ENCODE measurements at regions not wholly inside any gene's neighbourhood (a gene's known extent, or its start where the extent isn't known, plus 50 kb on each side); places are given as distances from the start of the nearest gene placed in this dataset.

DNA sequence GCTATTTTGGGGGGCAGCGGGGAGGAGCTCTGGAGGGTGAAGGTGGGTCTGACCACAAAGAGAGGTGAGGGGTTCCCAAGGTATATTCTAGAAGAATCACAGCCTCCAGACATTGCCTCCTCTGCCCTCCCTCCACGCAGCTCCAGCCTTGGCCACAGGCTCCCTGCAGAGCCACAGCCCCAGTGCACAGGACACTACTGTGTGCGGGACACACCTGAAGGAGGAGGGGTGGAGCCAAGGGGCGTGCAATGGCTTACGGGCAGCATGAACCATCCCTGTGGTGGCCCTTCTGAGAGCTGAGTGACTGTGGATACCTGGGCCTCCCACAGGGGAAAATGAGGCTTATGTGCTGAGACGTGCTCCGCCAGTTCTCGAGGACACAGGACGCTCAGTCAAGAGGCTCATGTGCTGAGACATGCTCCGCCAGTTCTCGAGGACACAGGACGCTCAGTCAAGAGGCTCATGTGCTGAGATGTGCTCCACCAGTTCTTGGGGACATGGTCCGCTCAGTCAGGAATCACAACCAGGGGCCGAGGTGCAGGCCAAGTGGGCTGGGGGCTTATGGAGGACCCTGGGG is 417.3 kb downstream of the SHANK2 start:
- POLR2A ChIA-PET = no interaction called here
- Mint-ChIP-seq H3K36me3 (ENCODE audit: low read depth) (no peaks in the 10 kb centered on the region), H3K27me3 (no peaks in the 10 kb centered on the region), H3K9me3 (no peaks in the 10 kb centered on the region), H3K4me1 (no peaks in the 10 kb centered on the region), H3K27ac (no peak overlapping the region), H3K4me3 (no peak overlapping the region)
- DNase-seq = no peak
- CTCF ChIA-PET = no interaction called here

DNA sequence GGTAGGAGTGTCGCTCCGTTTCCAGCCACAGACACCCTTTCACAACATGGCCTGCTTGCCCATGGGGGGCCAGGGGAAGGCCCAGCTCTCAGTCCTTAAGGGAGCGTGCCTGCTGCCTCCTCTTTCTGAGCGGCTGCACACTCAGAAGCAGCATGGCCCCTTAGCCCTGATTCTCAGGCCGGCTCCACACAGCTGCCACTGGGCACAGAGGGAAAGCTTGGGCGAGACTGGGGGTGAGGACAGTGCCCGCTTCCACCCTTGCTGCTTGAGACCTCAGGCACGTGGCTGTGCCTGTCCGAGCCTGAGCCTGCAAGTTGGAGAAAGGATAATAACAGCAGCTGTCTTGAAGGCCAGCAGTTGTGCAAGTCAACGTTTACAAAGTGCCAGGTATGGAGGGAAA is 416.3 kb downstream of the SHANK2 start:
- POLR2A ChIA-PET = no interaction called here
- Mint-ChIP-seq H3K27me3 (no peaks in the 10 kb centered on the region), H3K4me1 (no peaks in the 10 kb centered on the region), H3K27ac (no peak overlapping the region), H3K4me3 (no peak overlapping the region), H3K9me3 (no peaks in the 10 kb centered on the region), H3K36me3 (ENCODE audit: low read depth) (no peaks in the 10 kb centered on the region)
- no peak for DNase-seq
- CTCF ChIA-PET = no interaction called here

DNA sequence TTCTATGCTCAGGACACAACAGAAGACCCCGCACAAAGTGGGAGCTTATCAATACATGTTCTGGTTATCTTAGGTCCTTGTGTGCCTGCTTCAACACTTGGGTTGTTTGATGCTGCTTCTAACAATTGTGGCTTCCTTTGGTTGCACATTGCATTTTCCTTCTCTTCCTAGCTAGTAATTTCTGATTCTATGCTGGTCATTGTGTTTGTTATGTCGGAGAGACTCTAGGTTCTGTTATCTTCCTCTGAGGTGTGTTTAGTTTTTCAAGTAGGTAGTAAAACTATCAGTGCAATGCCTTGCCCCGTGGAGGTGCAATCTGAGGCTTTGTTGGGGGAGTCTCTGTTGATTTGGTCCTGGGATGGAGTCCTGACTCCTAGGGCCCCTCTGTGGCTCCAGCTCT is 414.2 kb downstream of the SHANK2 start:
- H3K36me3 Mint-ChIP-seq (ENCODE audit: low read depth) = no peaks in the 10 kb centered on the region
- H3K27ac Mint-ChIP-seq = no peak overlapping the region
- no peak overlapping the region for H3K4me3 Mint-ChIP-seq
- ChIA-PET POLR2A (no interaction called here), CTCF (no interaction called here)
- H3K27me3 Mint-ChIP-seq = no peaks in the 10 kb centered on the region
- no peaks in the 10 kb centered on the region for H3K9me3 Mint-ChIP-seq
- DNase-seq = no peak
- H3K4me1 Mint-ChIP-seq = no peaks in the 10 kb centered on the region

DNA sequence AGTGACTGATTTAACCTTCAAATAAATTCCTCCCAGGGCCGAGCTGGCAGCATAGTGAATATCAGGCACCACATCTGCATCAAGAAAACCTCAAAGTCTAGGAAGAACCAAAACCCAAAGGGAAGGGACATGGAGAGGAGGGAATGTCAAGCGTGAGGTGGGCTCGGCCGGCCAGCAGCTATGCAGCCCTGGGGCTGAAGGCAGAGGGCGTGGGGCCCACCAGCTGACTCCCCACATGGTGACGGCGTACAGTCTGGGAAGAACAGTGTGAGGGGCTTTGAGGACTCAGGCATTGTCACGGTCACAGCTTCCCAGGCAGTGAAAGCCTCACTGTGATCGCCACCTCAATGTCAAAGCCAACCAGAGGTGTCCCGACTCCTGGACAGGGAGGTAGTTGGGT is 412.5 kb downstream of the SHANK2 start:
- ChIA-PET CTCF (interaction anchor here (0.5 kb wide), 1 partner anchor 841 kb away, joined by 3 read pairs; no protein-coding TSS in a partner anchor), POLR2A (no interaction called here)
- no peak for DNase-seq
- Mint-ChIP-seq H3K36me3 (ENCODE audit: low read depth) (no peaks in the 10 kb centered on the region), H3K27ac (no peak overlapping the region), H3K9me3 (no peaks in the 10 kb centered on the region), H3K4me1 (no peaks in the 10 kb centered on the region), H3K4me3 (no peak overlapping the region), H3K27me3 (no peaks in the 10 kb centered on the region)

DNA sequence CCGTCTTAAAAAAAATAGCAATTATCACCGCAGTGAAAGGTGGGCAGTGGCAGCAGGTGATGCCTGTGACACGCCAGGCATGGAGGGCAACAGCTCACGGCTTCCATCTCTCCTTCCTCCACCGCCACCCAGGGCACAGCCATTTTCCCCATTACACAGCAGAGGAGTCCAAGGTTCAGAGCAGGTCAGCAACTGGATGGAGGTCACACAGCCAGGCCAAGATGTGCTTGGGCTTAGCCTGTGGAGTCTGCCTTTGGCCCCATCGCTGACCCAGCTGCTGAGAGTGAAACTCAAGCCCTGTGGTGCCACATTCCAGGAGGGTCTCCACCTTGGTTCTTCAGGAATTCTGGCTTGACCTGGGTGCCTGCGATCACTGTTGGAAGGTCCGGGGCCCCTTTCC is 411.1 kb downstream of the SHANK2 start:
- H3K4me3 Mint-ChIP-seq = no peak overlapping the region
- CTCF ChIA-PET = no interaction called here

DNA sequence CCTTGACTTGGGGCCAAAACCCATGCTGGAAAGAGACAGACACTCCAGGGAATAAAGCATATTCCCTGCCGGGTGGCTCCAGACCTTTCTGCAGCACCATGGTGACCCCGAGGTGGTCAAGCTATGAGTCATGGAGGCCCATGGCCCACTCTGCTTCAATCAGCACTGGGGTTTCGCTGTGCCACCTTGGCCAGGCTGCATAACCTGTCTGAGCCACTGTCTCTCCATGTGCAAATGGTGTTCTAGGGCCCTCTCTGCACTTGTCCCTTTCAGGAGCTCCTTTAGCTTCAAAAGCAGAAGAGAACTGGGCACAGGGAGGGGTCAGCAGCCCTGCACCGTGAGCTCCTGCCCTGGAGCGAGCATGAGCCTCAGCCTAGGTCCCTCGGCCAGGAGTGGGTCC is 410.1 kb downstream of the SHANK2 start:
- no peaks in the 10 kb centered on the region for H3K9me3 Mint-ChIP-seq
- no peak overlapping the region for H3K27ac Mint-ChIP-seq
- no peak for DNase-seq
- H3K4me1 Mint-ChIP-seq = no peaks in the 10 kb centered on the region
- H3K27me3 Mint-ChIP-seq = peaks cover 2% of the 10 kb centered on the region
- H3K4me3 Mint-ChIP-seq = no peak overlapping the region
- ChIA-PET POLR2A (no interaction called here), CTCF (no interaction called here)
- H3K36me3 Mint-ChIP-seq (ENCODE audit: low read depth) = no peaks in the 10 kb centered on the region

More for the DNA sequence above, 411.1 kb downstream of the SHANK2 start:
- no peaks in the 10 kb centered on the region for H3K9me3 Mint-ChIP-seq
- H3K27me3 Mint-ChIP-seq = peaks cover 2% of the 10 kb centered on the region
- DNase-seq = no peak
- POLR2A ChIA-PET = no interaction called here
- no peaks in the 10 kb centered on the region for H3K36me3 Mint-ChIP-seq (ENCODE audit: low read depth)
- no peak overlapping the region for H3K27ac Mint-ChIP-seq
- no peaks in the 10 kb centered on the region for H3K4me1 Mint-ChIP-seq

DNA sequence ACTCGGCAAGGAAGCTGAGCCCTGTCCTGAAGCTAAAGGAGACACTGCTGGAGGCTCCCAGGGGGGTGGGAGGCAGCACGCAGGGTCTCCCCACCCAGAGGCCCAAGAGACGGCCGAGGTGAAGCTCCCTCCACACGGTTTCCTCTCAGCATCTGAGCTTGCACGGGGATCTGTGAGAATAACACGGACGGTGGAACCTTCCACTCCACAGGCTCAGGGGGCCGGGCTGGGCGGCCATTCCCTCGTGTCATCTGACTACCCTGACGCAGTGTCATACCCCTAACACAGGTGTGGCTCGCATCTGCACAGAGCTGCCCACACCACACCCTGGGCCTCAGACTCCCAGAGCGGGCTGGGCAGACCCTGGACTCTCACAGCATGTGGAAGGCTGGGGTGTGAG is 409.7 kb downstream of the SHANK2 start:
- no peak overlapping the region for H3K4me3 Mint-ChIP-seq
- ChIA-PET CTCF (no interaction called here), POLR2A (no interaction called here)
- H3K4me1 Mint-ChIP-seq = no peaks in the 10 kb centered on the region
- no peak for DNase-seq
- H3K36me3 Mint-ChIP-seq (ENCODE audit: low read depth) = no peaks in the 10 kb centered on the region
- H3K27me3 Mint-ChIP-seq = peaks cover 2% of the 10 kb centered on the region
- no peaks in the 10 kb centered on the region for H3K9me3 Mint-ChIP-seq
- no peak overlapping the region for H3K27ac Mint-ChIP-seq

DNA sequence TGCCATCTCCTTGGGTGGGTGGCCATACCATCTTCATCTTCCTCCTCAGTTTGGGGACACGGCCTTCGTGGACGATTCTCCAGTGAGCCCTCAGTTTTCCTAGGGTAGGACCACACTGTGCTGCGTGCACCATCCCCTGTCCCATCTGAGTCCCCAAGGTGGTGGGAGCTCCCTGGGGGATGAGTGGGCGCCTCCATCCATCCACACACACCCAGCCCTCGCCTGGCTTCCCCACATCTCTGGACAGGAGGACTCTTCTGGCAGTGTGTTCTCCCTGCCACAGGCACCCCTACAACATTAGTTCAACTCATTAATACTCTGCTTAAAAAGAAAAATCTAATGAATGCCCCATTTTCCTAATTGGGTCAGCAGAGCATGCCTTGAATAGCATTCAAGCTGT is 408.5 kb downstream of the SHANK2 start:
- no peak overlapping the region for H3K27ac Mint-ChIP-seq

DNA sequence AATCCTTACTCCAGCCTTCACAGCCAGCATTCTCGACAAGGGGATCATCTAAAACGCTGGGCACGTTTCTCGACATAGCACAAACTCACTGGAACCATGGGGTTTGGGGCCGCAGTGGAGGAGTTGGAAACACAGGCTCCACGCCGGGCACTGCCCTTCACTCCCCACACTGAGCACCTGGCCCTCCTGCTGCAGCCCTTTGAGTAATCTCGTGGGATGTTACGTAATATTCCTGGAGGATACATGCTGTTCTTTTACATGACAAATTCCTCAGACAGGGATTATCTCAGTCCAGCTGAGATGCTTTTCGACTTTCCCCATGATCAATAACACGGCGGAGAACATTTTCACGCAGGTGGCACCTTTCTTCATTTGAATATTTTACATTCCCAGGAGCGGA is 408.0 kb downstream of the SHANK2 start:
- Mint-ChIP-seq H3K4me3 (no peak overlapping the region), H3K4me1 (no peaks in the 10 kb centered on the region), H3K36me3 (ENCODE audit: low read depth) (no peaks in the 10 kb centered on the region), H3K9me3 (no peaks in the 10 kb centered on the region), H3K27ac (no peak overlapping the region), H3K27me3 (peaks cover 2% of the 10 kb centered on the region)
- ChIA-PET POLR2A (no interaction called here), CTCF (interaction anchor here (0.7 kb wide), 1 partner anchor 865 kb away, joined by 3 read pairs; no protein-coding TSS in a partner anchor)
- DNase-seq = no peak

More for the DNA sequence above, 408.5 kb downstream of the SHANK2 start:
- H3K27me3 Mint-ChIP-seq = peaks cover 2% of the 10 kb centered on the region
- no peaks in the 10 kb centered on the region for H3K36me3 Mint-ChIP-seq (ENCODE audit: low read depth)
- CTCF ChIA-PET = interaction anchor here (0.7 kb wide), 1 partner anchor 865 kb away, joined by 3 read pairs; no protein-coding TSS in a partner anchor
- H3K9me3 Mint-ChIP-seq = no peaks in the 10 kb centered on the region
- POLR2A ChIA-PET = no interaction called here
- no peak overlapping the region for H3K4me3 Mint-ChIP-seq
- DNase-seq = no peak
- H3K4me1 Mint-ChIP-seq = no peaks in the 10 kb centered on the region

DNA sequence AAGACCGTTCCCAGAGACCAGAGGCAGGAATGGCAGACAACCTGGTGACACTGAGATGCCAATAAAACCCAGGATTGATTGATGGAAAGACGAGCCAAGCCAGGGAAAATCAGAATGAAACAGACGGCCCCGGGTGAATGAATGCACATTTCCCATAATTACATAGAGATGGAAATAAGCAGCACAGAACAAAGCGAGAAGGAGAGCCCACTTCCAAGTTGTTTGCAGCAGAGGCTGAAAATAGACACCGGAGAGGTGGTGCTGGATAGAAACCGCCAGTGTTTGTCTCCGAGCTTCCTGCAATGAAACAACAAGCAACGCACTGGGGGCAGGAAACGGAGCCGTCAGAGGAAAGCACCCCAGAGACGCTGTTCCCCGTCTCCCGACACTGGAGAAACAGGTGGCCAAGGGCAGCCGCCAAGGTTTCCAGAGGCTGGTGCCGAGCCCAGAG is 406.8 kb downstream of the SHANK2 start:
- Mint-ChIP-seq H3K27me3 (peaks cover 2% of the 10 kb centered on the region), H3K27ac (no peak overlapping the region), H3K36me3 (ENCODE audit: low read depth) (no peaks in the 10 kb centered on the region), H3K4me1 (no peaks in the 10 kb centered on the region), H3K9me3 (no peaks in the 10 kb centered on the region), H3K4me3 (no peak overlapping the region)
- ChIA-PET POLR2A (no interaction called here), CTCF (no interaction called here)
- no peak for DNase-seq

DNA sequence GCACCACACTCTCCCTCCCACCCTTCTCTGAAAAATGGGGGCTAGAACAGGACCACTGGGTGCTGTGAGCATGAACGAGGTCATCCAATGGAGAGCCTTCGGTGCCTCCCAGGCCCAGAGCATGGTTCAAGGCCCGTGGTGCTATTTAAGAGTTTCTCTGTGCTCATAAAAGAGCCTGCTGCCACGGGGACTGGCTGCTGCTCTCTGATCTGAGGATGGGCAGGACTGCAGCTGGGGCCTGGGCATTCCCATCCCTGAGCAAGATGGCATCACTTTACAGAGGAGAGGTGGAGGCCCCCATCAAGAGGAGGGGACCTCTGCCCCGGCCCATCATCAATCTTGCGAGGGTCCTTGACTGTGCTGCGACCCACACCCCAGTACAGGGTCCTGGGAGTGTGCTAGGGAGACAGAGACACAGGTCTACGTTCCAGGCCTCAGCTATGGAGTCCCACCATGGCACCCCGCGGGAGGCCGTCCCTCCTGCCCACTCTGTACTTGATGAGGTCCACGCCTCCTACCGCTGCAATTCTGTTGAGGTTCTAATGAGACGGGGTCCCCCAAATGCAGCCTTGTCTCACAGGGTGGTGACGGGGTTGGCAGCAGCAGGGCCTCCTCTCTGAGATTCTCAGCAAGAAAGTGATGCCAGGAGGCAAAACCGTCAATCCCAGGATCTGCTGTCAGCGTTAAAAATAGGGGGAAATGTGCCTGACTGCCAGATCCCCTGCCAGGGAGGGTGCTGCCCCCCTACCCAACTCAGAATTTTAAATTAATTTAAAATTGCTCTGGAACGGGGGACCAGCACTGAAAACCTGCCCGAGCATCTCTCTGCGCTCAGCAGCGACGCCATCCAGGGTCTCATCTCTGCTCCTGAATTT is 405.4 kb downstream of the SHANK2 start:
- Mint-ChIP-seq H3K4me1 (no peaks in the 10 kb centered on the region), H3K4me3 (no peak overlapping the region), H3K27me3 (peaks cover 2% of the 10 kb centered on the region), H3K27ac (no peak overlapping the region), H3K36me3 (ENCODE audit: low read depth) (no peaks in the 10 kb centered on the region), H3K9me3 (no peaks in the 10 kb centered on the region)
- DNase-seq = no peak
- ChIA-PET POLR2A (no interaction called here), CTCF (no interaction called here)

DNA sequence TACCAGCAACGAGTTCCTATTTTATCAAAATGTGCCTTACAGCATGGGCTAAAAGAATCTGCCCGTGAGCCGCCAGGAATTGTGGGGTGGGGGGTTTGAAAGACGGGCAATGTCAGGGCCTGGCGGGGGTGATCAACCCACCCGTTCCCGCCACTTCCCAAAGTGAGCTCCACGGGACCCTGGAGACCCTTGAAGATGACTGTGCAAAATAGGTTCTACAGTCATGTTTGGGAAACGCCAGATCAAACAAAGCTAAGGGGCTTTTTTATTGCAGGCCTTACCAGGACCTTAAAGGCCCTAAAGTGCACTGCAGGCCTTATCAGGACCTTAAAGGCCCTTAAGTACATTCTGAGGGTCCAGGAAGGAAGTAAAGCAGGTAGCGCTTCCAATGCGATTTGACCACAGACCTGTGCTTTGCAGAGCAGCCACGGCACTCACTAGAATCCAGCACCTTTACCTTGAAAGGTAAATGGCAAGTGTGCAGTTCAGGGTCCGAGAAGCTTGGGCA is 404.1 kb downstream of the SHANK2 start:
- CTCF ChIA-PET = no interaction called here
- POLR2A ChIA-PET = no interaction called here
- Mint-ChIP-seq H3K27me3 (peaks cover 2% of the 10 kb centered on the region), H3K36me3 (ENCODE audit: low read depth) (no peaks in the 10 kb centered on the region), H3K4me1 (no peaks in the 10 kb centered on the region), H3K27ac (no peak overlapping the region), H3K4me3 (no peak overlapping the region), H3K9me3 (no peaks in the 10 kb centered on the region)
- DNase-seq = no peak

DNA sequence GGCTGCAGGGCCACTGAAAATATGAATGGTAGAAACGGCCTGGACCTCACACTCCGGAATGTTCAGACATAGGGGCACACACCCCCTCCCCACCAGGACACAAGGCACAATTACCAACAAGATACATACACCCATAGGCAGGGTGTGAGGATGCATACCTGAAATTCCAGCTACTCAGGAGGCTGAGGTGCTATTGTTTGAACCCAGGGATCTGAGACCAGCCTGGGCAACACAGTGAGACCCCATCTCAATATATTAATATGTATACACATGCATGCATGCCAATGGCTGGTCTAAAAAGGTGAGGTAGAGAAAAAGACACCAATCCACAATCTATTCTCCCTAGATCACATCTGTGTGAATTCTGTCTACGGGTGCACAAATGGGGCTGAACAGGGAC is 403.3 kb downstream of the SHANK2 start:
- Mint-ChIP-seq H3K4me3 (no peak overlapping the region), H3K36me3 (ENCODE audit: low read depth) (no peaks in the 10 kb centered on the region)
- POLR2A ChIA-PET = no interaction called here

More for the DNA sequence above, 403.3 kb downstream of the SHANK2 start:
- no peak for DNase-seq
- peaks cover 2% of the 10 kb centered on the region for H3K27me3 Mint-ChIP-seq
- no peaks in the 10 kb centered on the region for H3K4me1 Mint-ChIP-seq
- no peak overlapping the region for H3K27ac Mint-ChIP-seq
- CTCF ChIA-PET = no interaction called here
- H3K9me3 Mint-ChIP-seq = no peaks in the 10 kb centered on the region
